PC-3 (cell line): ENCODE measurements at regions not wholly inside any gene's neighbourhood (a gene's known extent, or its start where the extent isn't known, plus 50 kb on each side); places are given as distances from the start of the nearest gene placed in this dataset.

Source experiments
- ATAC-seq: fragments of 200-7000 bp; cut with Tn5 transposase; 2 replicates; pipeline ENCODE4 v1.9.1; 2020; ENCODE audit warnings: mild to moderate bottlenecking, moderate library complexity
- BruUV-seq: library from RNA; stranded (reverse); fragments of 400-500 nt; replicated peaks from 2 replicates; lab custom pipeline; 2021; lab: Mats Ljungman, UMichigan
- CTCF ChIA-PET: fragments of 300-600 bp; sonication (Branson Sonifier 250); formaldehyde crosslinking; loops from one replicate; lab custom pipeline; 2022; ENCODE audit warnings: antibody characterized with exemption; lab: Charles Lee
- POLR2A ChIA-PET: fragments of 300-600 bp; sonication (Branson Sonifier 250); formaldehyde crosslinking; loops from one replicate; lab custom pipeline; 2022; ENCODE audit warnings: antibody characterized with exemption; ENCODE audit not compliant: unreplicated experiment; lab: Charles Lee
- DNase-seq: peaks from one replicate; pipeline ENCODE4 v3.0.0-alpha.2; 2015
- H2AFZ ChIP-seq: fragments of 300-600 bp; sonication (generic); 2 replicates; pipeline ENCODE4 v1.6.0; 2016; ENCODE audit warnings: antibody characterized with exemption, low read length
- H3F3A ChIP-seq: fragments of 300-600 bp; sonication (generic); one replicate; pipeline ENCODE4 v1.6.0; 2017; ENCODE audit warnings: antibody characterized with exemption, low read length, control low read depth, mild to moderate bottlenecking; ENCODE audit not compliant: unreplicated experiment
- H3K27ac ChIP-seq: fragments of 300-600 bp; sonication (generic); 2 replicates; pipeline ENCODE4 v1.5.1; 2016; ENCODE audit warnings: mild to moderate bottlenecking, low read length
- H3K27me3 ChIP-seq: fragments of 300-600 bp; sonication (generic); 2 replicates; pipeline ENCODE4 v1.6.1; 2016; ENCODE audit warnings: low read length, mixed read lengths
- H3K36me3 ChIP-seq: fragments of 300-600 bp; sonication (generic); 2 replicates; pipeline ENCODE4 v1.6.1; 2016; ENCODE audit warnings: low read depth, mixed run types, low read length, mixed read lengths
- H3K4me1 ChIP-seq: fragments of 300-600 bp; sonication (generic); 2 replicates; pipeline ENCODE4 v1.5.1; 2016; ENCODE audit warnings: low read length; ENCODE audit not compliant: insufficient read depth
- H3K4me2 ChIP-seq: fragments of 300-600 bp; sonication (generic); 2 replicates; pipeline ENCODE4 v1.6.0; 2016; ENCODE audit warnings: low read length
- H3K4me3 ChIP-seq: fragments of 300-600 bp; sonication (generic); 2 replicates; pipeline ENCODE4 v1.5.1; 2016; ENCODE audit warnings: mild to moderate bottlenecking, low read length, mixed read lengths
- H3K79me2 ChIP-seq: fragments of 300-600 bp; sonication (generic); 2 replicates; pipeline ENCODE4 v1.6.1; 2017; ENCODE audit warnings: low read length, mixed read lengths
- H3K9ac ChIP-seq: fragments of 300-600 bp; sonication (generic); 2 replicates; pipeline ENCODE4 v1.6.0; 2016; ENCODE audit warnings: mild to moderate bottlenecking, low read length
- H3K9me2 ChIP-seq: fragments of 300-600 bp; sonication (generic); replicated peaks from 2 replicates; pipeline ENCODE4 v1.6.1; 2016; ENCODE audit warnings: mixed run types, low read length, mixed read lengths
- H3K9me3 ChIP-seq: fragments of 300-600 bp; sonication (generic); 2 replicates; pipeline ENCODE4 v1.6.1; 2016; ENCODE audit warnings: low read length, mixed read lengths
- H4K20me1 ChIP-seq: fragments of 300-600 bp; sonication (generic); 2 replicates; pipeline ENCODE4 v1.6.1; 2016; ENCODE audit warnings: low read length, mixed read lengths
- EZH2 ChIP-seq: fragments of 300-600 bp; sonication (generic); IDR thresholded peaks from one replicate; pipeline ENCODE4 v1.6.1; 2017; ENCODE audit warnings: antibody characterized with exemption, mild to moderate bottlenecking, low read length; ENCODE audit not compliant: unreplicated experiment
- EZH2phosphoT487 ChIP-seq: fragments of 300-600 bp; sonication (generic); IDR thresholded peaks from 2 replicates; pipeline ENCODE4 v1.6.1; 2018; ENCODE audit warnings: mild to moderate bottlenecking, antibody characterized with exemption, low read length, borderline replicate concordance
- intact Hi-C: fragments of 100-400 bp; cut with micrococcal nuclease; formaldehyde crosslinking; loops from 2 replicates; pipeline ENCODE4 v1.9.0; 2023
- TF ChIP-seq, protein P1 (sequence below): fragments of 300-600 bp; sonication (generic); conservative IDR thresholded peaks from 2 replicates; pipeline ENCODE4 v1.5.1; 2017; ENCODE audit warnings: antibody characterized with exemption, low read depth, mild to moderate bottlenecking, low read length

DNA sequence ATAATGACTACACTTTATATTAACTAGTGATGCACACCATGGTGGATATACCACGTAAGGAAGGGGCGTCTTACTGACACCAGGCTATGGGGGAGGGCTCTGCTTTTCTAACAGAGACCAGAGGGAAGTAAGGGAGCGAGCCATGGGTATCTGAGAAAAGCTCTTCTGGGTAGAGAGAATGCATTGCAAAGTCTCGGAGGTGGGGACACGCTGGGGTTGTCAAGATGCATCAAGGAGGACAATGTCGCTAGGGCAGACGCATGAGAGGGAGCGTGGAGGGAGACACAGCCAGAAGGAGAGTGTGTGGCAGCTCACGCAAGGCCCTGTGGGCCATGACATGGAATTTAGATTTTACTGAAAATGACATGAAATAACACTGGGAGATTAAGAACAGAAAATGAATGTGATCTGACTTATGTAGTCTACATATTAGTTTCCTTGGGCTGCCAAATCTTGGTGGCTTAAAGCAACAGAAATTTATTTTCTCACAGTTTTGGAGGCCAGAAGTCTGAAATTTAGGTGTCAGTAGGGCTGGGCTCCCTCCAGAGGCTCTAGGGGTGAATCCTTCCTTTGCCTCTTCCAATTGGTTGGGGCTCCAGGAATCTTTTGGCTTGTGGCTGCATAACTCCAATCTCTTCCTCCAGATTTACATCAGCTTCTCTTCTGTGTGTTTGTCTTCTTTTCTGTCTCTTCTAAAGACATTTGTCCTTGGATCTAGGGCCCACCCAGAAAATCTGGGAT is 352.2 kb downstream of the CYRIA start:
- Histone ChIP-seq H4K20me1 (no peaks in the 10 kb centered on the region), H3K36me3 (no peaks in the 10 kb centered on the region), H2AFZ (no peak overlapping the region), H3K9me3 (0 out of 2 replicates have a peak, but pooled peaks cover 3% of the 10 kb centered on the region), H3K27ac (no peak overlapping the region), H3K4me2 (no peak overlapping the region), H3K4me1 (no peaks in the 10 kb centered on the region), H3K79me2 (no peaks in the 10 kb centered on the region), H3K27me3 (no peaks in the 10 kb centered on the region), H3K4me3 (no peak overlapping the region), H3F3A (no peaks in the 10 kb centered on the region), H3K9me2 (no peaks in the 10 kb centered on the region), H3K9ac (no peak overlapping the region)
- POLR2A ChIA-PET = no interaction called here
- DNase-seq = no peak
- no peak for ATAC-seq
- intact Hi-C loops = no loop called here
- BruUV-seq = no TSS peak
- CTCF ChIA-PET = no interaction called here
- TF ChIP-seq, protein P1, sequence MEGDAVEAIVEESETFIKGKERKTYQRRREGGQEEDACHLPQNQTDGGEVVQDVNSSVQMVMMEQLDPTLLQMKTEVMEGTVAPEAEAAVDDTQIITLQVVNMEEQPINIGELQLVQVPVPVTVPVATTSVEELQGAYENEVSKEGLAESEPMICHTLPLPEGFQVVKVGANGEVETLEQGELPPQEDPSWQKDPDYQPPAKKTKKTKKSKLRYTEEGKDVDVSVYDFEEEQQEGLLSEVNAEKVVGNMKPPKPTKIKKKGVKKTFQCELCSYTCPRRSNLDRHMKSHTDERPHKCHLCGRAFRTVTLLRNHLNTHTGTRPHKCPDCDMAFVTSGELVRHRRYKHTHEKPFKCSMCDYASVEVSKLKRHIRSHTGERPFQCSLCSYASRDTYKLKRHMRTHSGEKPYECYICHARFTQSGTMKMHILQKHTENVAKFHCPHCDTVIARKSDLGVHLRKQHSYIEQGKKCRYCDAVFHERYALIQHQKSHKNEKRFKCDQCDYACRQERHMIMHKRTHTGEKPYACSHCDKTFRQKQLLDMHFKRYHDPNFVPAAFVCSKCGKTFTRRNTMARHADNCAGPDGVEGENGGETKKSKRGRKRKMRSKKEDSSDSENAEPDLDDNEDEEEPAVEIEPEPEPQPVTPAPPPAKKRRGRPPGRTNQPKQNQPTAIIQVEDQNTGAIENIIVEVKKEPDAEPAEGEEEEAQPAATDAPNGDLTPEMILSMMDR = no peak
- TF ChIP-seq EZH2 = no peak
- no peak for TF ChIP-seq EZH2phosphoT487

DNA sequence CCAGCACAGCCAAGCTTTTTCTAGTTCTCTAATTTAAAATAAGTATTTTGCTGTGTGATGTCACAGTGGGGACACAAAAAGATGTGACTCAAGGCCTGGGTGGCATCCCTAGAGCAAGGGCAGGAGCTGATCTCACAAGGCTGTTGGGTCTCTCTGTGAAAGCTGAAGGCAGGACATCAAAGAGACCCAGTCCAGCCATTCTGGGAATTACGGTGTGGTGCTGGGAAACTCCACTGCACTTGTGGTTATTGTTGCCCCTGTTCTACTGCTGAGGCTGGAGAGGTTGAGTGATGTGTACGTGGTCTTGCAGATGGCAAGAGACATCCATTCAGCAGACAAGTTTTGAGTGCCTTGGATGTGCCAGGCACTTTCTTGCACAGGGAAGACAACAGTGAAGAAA is 352.9 kb downstream of the CYRIA start:
- ATAC-seq (no peak), DNase-seq (no peak)
- Histone ChIP-seq H2AFZ (no peak overlapping the region), H3K4me1 (no peaks in the 10 kb centered on the region), H3K79me2 (no peaks in the 10 kb centered on the region), H3K9me3 (0 out of 2 replicates have a peak, but pooled peaks cover 3% of the 10 kb centered on the region), H3K27ac (no peak overlapping the region), H3K4me3 (no peak overlapping the region), H3K27me3 (no peaks in the 10 kb centered on the region), H4K20me1 (no peaks in the 10 kb centered on the region), H3K9ac (no peak overlapping the region), H3F3A (no peaks in the 10 kb centered on the region), H3K36me3 (no peaks in the 10 kb centered on the region), H3K4me2 (no peak overlapping the region), H3K9me2 (no peaks in the 10 kb centered on the region)
- ChIA-PET CTCF (no interaction called here), POLR2A (no interaction called here)
- TF ChIP-seq EZH2 = no peak
- TF ChIP-seq EZH2phosphoT487 = no peak
- TF ChIP-seq, protein P1 = no peak
- intact Hi-C loops = no loop called here
- no TSS peak for BruUV-seq
